ENCODE measurements at regions not wholly inside any gene's neighbourhood (a gene's known extent, or its start where the extent isn't known, plus 50 kb on each side); places are given as distances from the start of the nearest gene placed in this dataset.
A peak's percentile ranks its signal among the peaks of the same experiment; 100 is the strongest.

DNA sequence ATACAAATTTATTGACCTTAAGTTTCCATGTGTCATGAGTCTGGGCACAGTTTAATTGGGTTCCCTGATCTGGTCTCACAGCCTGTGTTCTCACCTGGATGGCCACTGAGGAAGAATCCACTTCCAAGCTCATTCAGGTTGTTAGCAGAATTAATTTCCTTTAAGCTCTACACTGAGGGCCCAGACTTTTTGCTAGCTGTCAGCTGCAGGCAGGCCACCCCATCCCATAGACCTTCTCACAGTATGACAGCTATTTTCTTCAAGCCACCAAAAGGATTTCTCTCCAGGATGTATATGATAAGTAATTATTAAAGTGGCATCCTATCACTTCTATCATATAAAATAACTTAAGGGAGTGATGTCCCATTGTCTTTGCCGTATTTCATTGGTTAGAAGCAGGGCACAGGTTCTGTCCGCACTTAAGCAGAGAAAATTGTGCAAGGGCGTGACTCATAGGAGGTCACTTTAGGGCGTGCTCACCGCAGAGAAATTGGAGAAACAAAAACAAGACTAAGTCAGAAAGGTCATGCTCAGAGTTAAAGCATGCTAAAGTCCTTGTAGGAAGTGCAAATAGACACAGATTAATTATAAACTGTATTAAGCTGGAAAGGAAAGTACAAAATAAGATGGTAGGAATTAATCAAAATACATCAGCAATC is 109.9 kb downstream of the AHR start (continued):
- TF ChIP-seq, protein P1, sequence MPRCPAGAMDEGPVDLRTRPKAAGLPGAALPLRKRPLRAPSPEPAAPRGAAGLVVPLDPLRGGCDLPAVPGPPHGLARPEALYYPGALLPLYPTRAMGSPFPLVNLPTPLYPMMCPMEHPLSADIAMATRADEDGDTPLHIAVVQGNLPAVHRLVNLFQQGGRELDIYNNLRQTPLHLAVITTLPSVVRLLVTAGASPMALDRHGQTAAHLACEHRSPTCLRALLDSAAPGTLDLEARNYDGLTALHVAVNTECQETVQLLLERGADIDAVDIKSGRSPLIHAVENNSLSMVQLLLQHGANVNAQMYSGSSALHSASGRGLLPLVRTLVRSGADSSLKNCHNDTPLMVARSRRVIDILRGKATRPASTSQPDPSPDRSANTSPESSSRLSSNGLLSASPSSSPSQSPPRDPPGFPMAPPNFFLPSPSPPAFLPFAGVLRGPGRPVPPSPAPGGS (IDR thresholded peaks at IDR 0.05): peak; percentile 93; the same call in 1 of the 3 replicates
- TF ChIP-seq HOXA7 (CRISPR knock-in tag; IDR thresholded peaks at IDR 0.05): no peak
- no peak for TF ChIP-seq HOXB5 (CRISPR knock-in tag; IDR thresholded peaks at IDR 0.05)
- TF ChIP-seq EHMT2 (IDR thresholded peaks at IDR 0.05; ENCODE audit: low read depth): no peak
- TF ChIP-seq, protein P2, sequence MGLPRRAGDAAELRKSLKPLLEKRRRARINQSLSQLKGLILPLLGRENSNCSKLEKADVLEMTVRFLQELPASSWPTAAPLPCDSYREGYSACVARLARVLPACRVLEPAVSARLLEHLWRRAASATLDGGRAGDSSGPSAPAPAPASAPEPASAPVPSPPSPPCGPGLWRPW (IDR thresholded peaks at IDR 0.05): peak; percentile 76; the same call in 1 of the 2 replicates
- TF ChIP-seq GATA3 (IDR thresholded peaks at IDR 0.05; ENCODE audit: borderline replicate concordance): peak; percentile 94
- TF ChIP-seq POLR2A (IDR thresholded peaks at IDR 0.05; ENCODE audit: low read length): no peak
- TF ChIP-seq, protein P3, sequence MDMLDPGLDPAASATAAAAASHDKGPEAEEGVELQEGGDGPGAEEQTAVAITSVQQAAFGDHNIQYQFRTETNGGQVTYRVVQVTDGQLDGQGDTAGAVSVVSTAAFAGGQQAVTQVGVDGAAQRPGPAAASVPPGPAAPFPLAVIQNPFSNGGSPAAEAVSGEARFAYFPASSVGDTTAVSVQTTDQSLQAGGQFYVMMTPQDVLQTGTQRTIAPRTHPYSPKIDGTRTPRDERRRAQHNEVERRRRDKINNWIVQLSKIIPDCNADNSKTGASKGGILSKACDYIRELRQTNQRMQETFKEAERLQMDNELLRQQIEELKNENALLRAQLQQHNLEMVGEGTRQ (IDR thresholded peaks at IDR 0.05): no peak
- TF ChIP-seq JUNB (IDR thresholded peaks at IDR 0.05): peak; percentile 93
- TF ChIP-seq MYC (IDR thresholded peaks at IDR 0.05; ENCODE audit: borderline replicate concordance, low read length): 0 out of 2 replicates have a peak, but pooled peaks have one; percentile 54
- peak; percentile 51 for TF ChIP-seq HOXB13 (CRISPR knock-in tag; IDR thresholded peaks at IDR 0.05; ENCODE audit: low read depth)

DNA sequence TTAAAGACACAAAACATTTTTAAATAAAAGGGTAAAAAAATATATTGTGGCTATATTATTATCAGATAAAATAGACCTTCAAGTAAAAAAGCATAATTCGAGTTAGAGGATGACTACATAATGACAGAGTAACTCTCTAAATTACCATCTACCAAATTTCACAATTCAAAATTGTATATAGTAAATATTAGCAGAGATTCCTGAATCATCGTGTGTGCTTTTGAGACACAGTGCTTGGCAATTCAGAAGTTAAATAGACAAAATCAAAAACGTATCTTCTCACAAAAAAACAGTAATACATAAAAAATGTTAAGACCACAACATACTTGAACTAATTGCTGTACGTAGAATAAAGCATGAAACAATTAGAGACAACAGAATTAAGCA is 110.4 kb downstream of the AHR start:
- peak overlapping the region; percentile 59 to 70; a peak in 5 of 6 replicates for H3K27ac ChIP-seq
- ChIA-PET POLR2A (no interaction called here), CTCF (interaction anchor here (1.4 kb wide), 1 partner anchor 232 kb away, joined by 3 read pairs; no protein-coding TSS in a partner anchor)
- no peak overlapping the region for H3K4me3 ChIP-seq
- FAIRE-seq (no peak), DNase-seq (ENCODE audit: low read depth in 1 of 2, low spot score in 1 of 2) (peak in 1 of 2 experiments; percentile 39), ATAC-seq (peak in 1 of 2 experiments; percentile 29; a peak in 3 of 6 replicates)
- H3K9me3 ChIP-seq: no peaks in the 10 kb centered on the region
- H3K4me2 ChIP-seq: peak overlapping the region; percentile 78
- H3K4me1 ChIP-seq: peaks cover 44% of the 10 kb centered on the region
- 6% methylated on average over 4 of the region's 4 CpGs for WGBS (ENCODE audit: missing lambda C conversion rate)
- TF ChIP-seq CEBPB (IDR thresholded peaks at IDR 0.05) (no peak), MYC (IDR thresholded peaks at IDR 0.05; ENCODE audit: borderline replicate concordance, low read length) (0 out of 2 replicates have a peak, but pooled peaks have one; percentile 4), KDM1A (IDR thresholded peaks at IDR 0.05; ENCODE audit: low read depth) (no peak), HDAC2 (IDR thresholded peaks at IDR 0.05) (no peak), KDM5A (IDR thresholded peaks at IDR 0.05) (no peak), NPAS2 (CRISPR knock-in tag; IDR thresholded peaks at IDR 0.05; ENCODE audit: borderline replicate concordance) (no peak)
- TF ChIP-seq, protein P1 (IDR thresholded peaks at IDR 0.05): 0 out of 3 replicates have a peak, but pooled peaks have one; percentile 11

DNA sequence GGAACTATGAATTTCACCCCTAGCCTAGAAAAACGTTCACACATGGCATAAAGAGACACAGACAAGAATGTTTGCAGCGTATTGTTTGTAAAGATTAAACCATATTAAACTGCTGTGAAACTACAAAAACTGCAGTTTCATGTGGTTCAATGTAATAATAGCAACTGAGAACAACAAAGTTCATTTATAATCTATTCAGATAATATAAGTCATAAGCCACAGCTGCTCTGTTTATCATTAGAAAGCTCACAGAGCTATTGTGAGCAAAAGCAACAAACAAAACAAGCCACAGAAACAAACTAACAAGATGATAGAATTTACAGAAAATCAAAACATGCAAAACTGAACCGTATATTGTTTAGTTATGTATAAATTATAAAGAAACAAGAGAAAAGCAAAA is 113.5 kb downstream of the AHR start:
- no peaks in the 10 kb centered on the region for H3K9me3 ChIP-seq
- no peak overlapping the region for H3K27ac ChIP-seq
- DNase-seq (ENCODE audit: low read depth in 1 of 2, low spot score in 1 of 2): no peak
- ChIA-PET POLR2A (interaction anchor here (0.7 kb wide), 1 partner anchor 196 kb away, joined by 3 read pairs; no protein-coding TSS in a partner anchor), CTCF (interaction anchor here (1.4 kb wide), 2 partner anchors 17 to 429 kb away, joined by 3 read pairs; no protein-coding TSS in a partner anchor)
- TF ChIP-seq EHF (CRISPR knock-in tag; IDR thresholded peaks at IDR 0.05): no peak
- no peak for TF ChIP-seq FOSL2 (IDR thresholded peaks at IDR 0.05)
- no peak for TF ChIP-seq FOSL2 (CRISPR knock-in tag; IDR thresholded peaks at IDR 0.05)
- no peak for TF ChIP-seq GATA3 (IDR thresholded peaks at IDR 0.05; ENCODE audit: borderline replicate concordance)
- TF ChIP-seq, protein P2 (IDR thresholded peaks at IDR 0.05): no peak
- no peak for TF ChIP-seq NPAS2 (CRISPR knock-in tag; IDR thresholded peaks at IDR 0.05; ENCODE audit: borderline replicate concordance)
- no peak for ATAC-seq
- H3K4me3 ChIP-seq: no peak overlapping the region
- peaks cover 27% of the 10 kb centered on the region for H3K4me1 ChIP-seq
- no peak overlapping the region for H3K4me2 ChIP-seq
- WGBS (ENCODE audit: missing lambda C conversion rate): 82% methylated on average over 3 of the region's 3 CpGs
- no peak for FAIRE-seq
